NOMO-1 (cell line): ENCODE measurements at regions not wholly inside any gene's neighbourhood (a gene's known extent, or its start where the extent isn't known, plus 50 kb on each side); places are given as distances from the start of the nearest gene placed in this dataset.

Experiments
- DNase-seq, 2 experiments: peaks; one replicate each; lab custom pipeline; 2025; ENCODE audit not compliant: unreplicated experiment in 2 of 2; lab: John Stamatoyannopoulos, UW

- no peak for DNase-seq
These were observed 56.6 kb upstream of the POU3F2 start for GRCh38 chr6:98777762-98778161.

- DNase-seq: no peak
These were observed 54.8 kb upstream of the POU3F2 start for GRCh38 chr6:98779618-98780017.

- DNase-seq: no peak
These were observed 51.6 kb upstream of the POU3F2 start for GRCh38 chr6:98782772-98783171.

GRCh38 chr6:98783578-98783977, 50.8 kb upstream of the POU3F2 start:
- no peak for DNase-seq
